Transverse colon (tissue), 3 donors: ENCODE measurements at regions not wholly inside any gene's neighbourhood (a gene's known extent, or its start where the extent isn't known, plus 50 kb on each side); places are given as distances from the start of the nearest gene placed in this dataset.

Source experiments
- POLR2A ChIP-seq: fragments of 450-650 bp; IDR thresholded peaks from one replicate; pipeline ENCODE4 v1.6.1; 2016; ENCODE audit warnings: antibody characterized with exemption, mild to moderate bottlenecking, moderate library complexity
- POLR2AphosphoS5 ChIP-seq, 3 donors: sonication (generic); formaldehyde crosslinking; IDR thresholded peaks; one replicate each; pipeline ENCODE4 v1.6.1; 2016; ENCODE audit warnings: antibody characterized with exemption in 3 of 3

- TF ChIP-seq POLR2A (no peak), POLR2AphosphoS5 (IDR thresholded peaks at IDR 0.05) (no peak)
These were observed 863.4 kb upstream of the SOX11 start for GRCh38 chr2:4828682-4829374.
